AG10803 (cell line): ENCODE measurements at regions not wholly inside any gene's neighbourhood (a gene's known extent, or its start where the extent isn't known, plus 50 kb on each side); places are given as distances from the start of the nearest gene placed in this dataset.

Experiments used
- DNase-seq: peaks from one replicate; pipeline ENCODE4 v3.0.0; 2010; ENCODE audit warnings: low read depth
- H3K4me3 ChIP-seq: 2 replicates; pipeline ENCODE4 v1.5.1; 2011; ENCODE audit warnings: mild to moderate bottlenecking, low read length, control low read depth
- CTCF ChIP-seq: conservative IDR thresholded peaks from 2 replicates; pipeline ENCODE4 v1.5.1; 2011; ENCODE audit warnings: mild to moderate bottlenecking, low read length, control low read depth, inconsistent platforms

DNA sequence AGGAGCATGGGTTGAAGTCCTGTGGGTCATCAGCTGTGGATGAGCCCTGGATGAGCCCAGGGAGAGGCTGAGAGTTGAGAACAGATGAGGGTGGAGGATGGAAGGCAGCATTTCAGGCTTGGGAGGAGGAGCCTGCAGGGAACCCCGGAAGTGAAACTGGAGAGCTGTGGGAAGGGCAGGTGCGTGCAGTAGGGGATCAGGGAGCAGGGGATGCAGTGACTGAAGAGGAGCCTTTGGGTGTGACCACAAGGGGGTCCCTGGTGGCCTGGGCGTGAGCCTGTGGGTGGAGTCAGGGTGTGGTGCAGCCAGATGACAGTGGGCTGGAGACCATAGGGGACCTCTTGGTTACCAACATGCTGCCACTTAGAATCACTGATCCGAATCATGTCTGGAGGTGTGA, 115.5 kb downstream of the PAPOLA start:
- TF ChIP-seq CTCF = no peak
- H3K4me3 ChIP-seq = no peak overlapping the region
- no peak for DNase-seq

DNA sequence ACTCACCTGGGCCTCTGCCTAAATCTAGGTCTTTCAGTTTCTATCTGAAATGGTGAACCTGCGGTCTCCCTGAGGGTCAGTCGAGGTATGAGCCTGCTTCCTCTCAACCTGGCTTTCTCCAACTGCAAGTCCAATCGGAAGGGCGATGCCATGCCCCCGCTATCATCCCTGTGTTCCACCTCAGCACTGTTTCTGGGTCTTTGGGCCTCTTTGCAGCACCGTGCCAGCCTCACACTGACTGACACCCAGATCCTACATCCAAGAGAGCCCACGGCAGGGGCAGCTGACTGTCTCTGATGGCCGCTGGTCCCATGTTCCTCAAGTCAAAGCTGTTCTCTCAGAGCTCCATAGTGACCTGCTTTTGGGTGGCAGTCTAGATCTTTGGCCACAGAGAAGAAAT, 120.7 kb downstream of the PAPOLA start:
- DNase-seq = no peak
- TF ChIP-seq CTCF = no peak
- H3K4me3 ChIP-seq = no peak overlapping the region

- TF ChIP-seq CTCF = no peak
- no peak overlapping the region for H3K4me3 ChIP-seq
- no peak for DNase-seq
These were observed 121.7 kb downstream of the PAPOLA start for GRCh38 chr14:96623676-96624484.

DNA sequence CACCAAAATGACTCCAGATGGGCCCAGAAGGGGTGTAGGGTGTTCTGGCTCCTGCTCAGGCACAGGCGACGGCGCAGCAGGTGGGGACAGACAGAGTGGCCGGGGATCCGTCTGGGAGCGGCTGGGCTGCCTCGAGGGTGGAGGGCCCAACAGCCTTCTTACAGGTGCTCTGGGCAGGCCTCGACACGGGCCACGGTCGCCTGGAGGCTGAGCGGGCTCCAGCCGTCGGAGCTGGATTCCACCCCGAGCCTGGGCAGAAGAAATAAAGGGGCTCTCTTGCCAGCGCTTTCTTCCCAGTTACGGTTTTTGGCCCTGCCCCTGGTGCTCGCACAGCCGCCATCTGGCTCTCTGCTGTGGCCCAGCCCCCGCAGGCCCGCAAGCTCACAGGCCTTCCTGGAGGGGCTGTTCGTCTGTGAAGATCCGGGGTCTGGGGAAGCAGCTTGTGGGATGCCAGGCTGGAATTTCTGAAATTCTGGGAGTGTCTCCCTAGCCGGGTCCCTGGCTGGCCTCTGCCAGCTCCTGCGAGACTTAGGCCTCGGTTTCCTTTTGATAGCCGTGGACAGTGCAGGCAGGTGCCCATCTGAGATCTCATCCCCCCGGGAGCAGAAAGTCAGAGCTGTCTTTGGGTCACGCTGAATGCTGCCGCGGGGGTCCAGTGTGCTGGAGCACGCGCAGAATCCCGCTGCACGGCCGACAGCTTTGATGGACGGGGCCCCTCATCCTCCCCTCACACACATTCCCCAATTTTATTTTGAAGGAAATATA, 122.7 kb downstream of the PAPOLA start:
- TF ChIP-seq CTCF = no peak
- no peak for DNase-seq
- no peak overlapping the region for H3K4me3 ChIP-seq

DNA sequence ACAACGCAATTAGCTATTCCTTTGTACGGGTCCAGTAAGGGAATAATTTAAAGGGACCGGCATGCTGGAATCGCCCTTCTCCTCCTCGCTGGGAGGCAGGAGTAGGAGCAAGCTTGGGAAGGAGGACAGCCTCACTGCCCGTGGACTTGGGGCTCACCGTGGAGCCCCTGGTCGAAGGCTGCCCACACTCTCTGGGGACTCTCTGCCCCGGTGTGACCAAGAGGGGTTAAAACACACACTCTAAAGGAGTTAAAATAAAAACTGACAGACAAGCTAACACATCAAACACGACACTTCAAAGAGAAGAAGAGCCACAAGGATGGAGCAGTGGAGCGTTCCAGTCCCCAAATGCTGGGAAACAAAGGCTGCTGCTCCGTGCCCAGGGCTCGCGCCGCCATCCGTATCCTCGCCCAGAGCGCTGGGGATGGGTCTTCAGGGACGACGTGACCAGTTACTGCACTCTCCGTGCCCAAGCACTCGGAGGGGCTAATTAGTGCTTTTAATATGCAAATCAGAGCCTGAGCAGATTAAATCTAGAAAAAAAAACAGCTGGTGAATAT, 123.3 kb downstream of the PAPOLA start:
- H3K4me3 ChIP-seq = no peak overlapping the region

GRCh38 chr14:96626121-96626768, 124.1 kb downstream of the PAPOLA start:
- DNase-seq = no peak
- no peak for TF ChIP-seq CTCF
- no peak overlapping the region for H3K4me3 ChIP-seq

More for the DNA sequence above, 123.3 kb downstream of the PAPOLA start:
- no peak for DNase-seq
- TF ChIP-seq CTCF = no peak
